HG03432 (cell line): ENCODE measurements at regions not wholly inside any gene's neighbourhood (a gene's known extent, or its start where the extent isn't known, plus 50 kb on each side); places are given as distances from the start of the nearest gene placed in this dataset.
"Not testable (repeated sequence)": the region's sequence is repeated elsewhere in the genome, so short reads cannot be mapped to it uniquely, and the experiment has no call there.

ENCODE experiments used
- ATAC-seq: cut with Tn5 transposase; IDR thresholded peaks from one replicate; pipeline ENCODE4 v1.9.1; 2021; ENCODE audit warnings: mild to moderate bottlenecking, moderate library complexity; ENCODE audit not compliant: unreplicated experiment

DNA sequence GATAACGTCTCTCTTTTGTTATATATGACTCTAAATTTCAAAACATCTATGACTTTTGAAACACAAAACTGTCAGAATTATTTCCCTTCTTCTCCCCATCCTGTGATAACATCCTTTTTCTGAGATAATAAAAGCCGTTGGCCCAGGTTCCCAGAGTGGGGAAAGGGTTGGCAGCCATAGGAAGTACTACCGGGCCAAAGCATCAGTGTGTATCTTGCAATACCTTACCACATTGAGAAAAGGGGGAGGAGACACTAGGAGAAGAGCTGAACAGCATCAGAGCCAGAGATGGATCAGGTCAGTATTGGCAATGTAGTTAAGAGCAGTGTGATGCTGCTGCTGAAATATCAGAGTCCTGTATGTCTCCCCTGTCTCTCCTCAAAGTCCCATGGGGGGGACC is 210.0 kb upstream of the PROK2 start:
- no peak for ATAC-seq

DNA sequence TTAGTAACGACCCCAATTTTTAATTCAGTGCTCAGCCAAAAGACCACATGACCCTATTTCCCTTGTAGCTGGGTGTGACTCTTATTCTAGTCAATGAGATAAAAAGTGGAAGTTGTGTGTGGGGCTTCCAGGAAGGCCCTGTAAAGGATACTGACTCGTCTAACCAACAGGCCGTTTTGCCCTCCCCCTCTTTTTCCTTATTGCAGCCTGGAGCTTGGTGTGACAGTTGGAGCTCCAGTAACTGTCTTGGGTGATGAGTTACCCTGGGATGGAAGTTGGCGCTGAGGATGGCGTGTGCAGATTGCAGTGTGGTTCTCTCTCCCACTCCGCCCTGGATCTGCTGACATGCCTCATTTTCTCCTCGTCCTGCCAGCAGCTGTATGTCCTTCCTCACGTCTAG is 209.3 kb upstream of the PROK2 start:
- no peak for ATAC-seq

DNA sequence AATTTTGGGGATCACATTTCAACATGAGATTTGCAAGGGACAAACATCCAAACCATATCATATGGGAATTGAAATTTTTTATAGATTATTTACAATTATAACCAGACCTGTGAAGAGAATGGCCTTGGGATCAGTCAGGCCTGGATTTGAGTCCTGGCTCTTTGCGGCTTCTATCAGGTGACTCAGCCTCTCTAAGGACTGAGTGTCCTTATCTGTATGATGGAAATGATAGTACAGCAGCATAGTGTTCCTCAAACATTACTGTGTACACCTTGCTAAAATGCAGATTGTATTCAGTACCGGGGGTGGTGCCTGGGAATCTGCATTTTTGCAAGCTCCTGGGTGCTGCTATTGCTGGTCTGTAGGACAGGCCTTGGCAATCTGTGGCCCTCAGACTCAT is 206.7 kb upstream of the PROK2 start:
- ATAC-seq, result no peak

DNA sequence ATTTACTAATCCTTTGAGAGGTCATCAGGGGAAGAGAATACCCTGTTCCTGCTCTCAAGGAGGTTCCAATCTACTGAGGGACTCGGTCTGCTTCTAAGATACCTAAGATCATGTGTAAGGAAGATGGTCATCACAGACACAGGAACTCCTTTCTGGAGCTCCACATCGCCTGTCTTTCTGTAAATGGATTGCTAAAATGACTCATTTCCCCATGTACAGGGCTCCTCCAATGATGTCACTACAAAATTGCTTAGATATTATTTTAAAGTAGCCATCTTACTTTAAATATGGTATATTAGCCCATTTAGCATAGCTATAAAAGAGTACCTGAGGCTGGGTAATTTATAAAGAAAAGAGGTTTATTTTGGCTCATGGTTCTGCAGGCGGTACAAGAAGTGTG is 206.1 kb upstream of the PROK2 start:
- ATAC-seq, result no peak

DNA sequence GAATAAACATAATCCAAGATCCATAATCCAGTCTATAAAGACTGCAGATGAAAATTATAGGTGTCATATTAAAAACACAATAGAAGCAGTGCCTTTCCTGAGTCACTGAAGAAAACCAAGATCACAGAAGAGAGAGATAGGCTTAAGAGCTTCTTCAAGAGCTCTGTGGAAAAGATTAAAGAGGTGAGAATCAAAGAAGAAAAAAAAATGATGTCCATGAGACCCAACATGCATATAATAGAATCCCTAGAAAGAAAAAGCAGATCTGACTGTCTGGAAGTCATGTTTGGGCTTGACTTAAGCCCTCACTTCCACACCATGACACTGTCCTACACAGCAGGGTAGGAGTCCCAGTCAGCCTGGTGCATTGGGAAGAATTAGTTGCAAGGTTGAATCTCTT is 205.6 kb upstream of the PROK2 start:
- no peak for ATAC-seq

DNA sequence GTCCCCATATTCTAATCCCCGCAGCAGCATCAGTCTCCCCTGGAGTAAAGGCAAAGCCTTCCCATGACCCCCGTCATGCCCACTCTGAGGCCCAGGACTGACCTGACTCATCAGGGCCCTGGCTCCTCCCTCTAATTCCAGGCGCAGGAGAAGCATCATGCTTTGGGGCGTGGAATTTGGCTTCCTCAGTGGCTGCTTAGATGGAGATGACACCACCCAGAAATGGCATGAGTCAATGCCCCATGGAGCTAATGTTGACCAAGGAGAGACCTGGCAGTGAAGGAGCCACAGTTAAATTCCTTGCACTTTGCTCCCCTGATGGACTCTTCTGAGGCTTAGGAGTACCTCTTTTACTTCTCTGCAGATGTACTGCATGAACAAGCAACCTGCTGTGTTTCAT is 204.2 kb upstream of the PROK2 start:
- ATAC-seq, result no peak

DNA sequence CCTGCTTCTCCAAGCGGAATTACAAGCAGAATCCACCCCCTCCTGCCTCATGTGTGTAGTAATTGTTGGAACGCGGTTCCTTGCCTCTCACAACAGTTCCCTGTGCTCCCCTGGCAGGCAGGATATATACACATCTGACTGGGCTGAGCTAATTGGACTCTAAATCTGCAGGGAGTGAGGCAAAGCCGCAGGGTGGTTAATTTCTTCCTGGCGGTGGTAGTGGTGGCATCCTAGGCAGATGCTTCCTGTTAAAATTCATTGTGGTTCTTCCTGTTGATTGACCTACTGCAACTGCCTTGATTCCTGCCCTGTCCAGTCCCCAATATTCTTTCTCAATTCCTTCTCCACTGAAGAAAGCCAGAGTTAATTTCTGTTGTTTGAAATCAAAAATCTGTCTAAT is 202.9 kb upstream of the PROK2 start:
- no peak for ATAC-seq

DNA sequence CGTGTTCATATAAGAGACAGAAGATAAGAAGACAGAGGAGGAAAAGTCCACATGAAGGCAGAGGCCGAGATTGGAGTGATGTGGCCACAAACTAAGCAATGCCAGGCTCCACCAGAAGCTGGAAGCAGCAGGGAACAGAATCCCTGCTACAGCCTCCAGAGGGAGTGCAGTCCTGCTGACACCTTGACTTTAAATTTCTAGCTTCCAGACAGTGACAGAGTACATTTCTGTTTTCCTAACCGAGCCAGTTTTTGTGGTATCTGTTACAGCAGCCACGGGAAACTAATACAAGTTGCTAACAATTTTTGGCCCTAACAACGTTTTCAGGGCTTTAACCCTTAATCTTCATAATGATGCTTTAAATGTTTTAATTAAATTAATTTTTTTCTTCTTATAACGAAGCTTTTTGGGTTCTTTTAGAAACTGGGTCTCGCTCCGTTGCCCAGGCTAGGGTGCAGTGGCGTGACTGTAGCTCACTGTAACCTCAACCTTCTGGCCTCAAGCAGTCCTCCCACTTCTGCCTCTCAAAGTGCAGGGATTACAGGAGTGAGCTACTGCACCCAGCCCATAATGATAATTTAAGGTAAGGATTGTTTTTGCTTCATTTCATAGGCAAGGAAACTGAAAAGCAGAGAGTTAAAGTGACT is 202.3 kb upstream of the PROK2 start:
- no peak for ATAC-seq

DNA sequence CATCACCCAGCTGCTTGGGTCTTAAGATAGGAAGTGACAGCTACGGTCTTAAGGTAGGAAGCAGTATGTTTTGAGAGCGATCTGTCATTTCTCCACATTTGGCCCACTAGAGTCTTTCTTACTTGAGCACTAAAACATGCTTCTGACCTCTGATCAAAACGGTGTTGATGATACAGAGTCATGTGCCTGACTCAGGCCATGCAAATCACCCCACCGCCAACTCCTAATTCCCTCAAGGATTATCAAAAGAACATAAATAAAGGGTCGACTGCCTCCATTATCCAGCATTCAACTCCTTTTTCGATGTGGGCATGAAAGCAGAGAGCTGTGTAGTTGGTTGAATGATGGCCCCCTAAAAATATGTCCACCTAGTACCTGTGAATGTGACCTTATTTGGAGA is 201.7 kb upstream of the PROK2 start:
- no peak for ATAC-seq

DNA sequence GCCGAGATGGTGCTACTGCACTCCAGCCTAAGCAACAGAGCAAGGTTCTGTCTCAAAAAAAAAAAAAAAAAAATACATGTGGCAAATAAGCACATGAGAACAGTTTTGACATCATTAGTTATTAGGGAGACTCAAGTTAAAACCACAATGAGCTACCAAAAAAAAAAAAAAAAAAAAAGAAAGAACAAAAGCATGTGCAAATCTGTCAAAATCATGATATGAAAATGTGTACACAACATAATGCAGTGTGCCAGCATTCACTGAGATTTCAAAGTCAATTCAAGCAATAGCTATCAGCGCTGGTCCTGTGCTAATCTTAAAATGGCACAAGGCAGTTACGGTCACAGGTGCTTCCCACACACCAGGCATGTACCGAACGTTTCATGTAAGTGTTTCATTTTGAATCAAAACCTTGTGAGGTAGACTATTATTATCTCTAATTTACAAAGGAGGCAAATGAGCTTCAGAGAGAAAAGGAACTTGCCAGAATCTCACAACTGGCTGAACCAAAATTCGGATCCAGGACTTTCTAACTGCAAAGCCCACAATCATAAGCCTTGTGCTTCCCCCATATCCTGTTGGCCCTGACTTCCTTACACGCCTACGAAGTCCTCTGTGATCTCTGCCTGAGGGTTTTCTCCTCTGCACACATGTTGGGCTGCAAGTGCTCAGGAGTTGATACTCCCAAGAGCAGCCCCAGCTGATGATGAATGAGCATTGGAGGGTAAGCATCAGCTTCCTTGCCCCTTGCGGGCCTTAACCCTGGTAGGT is 200.1 kb upstream of the PROK2 start:
- ATAC-seq, result peak; percentile 91

DNA sequence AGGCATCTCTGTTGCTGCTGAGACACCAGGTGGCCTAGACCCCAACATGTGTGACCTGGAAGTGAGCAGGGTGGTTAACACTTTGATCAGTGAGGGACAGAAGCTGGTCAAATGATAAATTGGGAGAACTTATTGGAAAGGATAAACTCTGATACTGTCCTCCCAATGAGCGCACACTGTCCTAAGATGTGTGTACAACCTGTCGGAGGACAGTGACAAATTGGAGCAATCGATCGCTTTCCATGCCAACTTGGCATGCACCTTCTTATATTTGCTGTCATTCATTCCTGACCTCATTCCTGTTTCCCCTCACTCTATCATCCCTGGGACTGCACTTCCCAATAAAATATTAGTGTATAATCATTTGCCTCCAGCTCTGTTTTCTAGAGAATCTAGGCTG is 198.7 kb upstream of the PROK2 start:
- ATAC-seq, result no peak

DNA sequence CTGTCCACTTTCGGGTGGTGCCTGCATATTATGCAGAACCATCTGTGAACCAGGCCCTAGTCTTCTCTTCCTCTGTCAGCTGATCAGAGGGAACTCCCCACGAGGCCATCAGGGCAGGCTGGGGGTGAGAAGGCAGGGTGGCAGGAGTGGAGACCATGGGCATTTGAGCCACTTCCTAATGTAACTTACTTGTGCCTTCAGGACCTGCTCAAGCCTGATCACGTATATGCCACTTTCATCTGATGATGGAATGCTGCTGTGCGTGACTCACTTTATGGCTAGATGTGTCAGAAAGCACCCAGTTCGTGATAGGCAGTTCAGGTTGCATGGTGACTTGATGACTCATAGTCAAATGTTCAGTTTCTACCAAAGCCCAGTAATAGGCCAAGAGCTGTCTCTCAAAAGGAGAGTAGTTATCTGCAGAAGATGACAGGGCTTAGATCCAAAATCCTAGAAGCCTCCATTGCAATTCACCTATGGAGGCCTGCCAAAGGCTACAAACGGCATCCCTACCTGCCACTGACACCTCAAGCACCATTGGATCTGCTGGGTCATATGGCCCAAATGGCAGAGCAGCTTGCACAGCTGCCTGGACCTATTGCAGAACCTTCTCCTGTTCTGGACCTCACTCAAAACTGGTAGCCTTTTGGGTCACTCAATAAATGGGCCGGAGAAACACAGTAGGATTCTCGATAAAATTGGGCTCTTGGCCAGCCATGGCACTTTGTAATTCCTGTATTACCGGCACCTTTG is 197.7 kb upstream of the PROK2 start:
- ATAC-seq, result not testable (repeated sequence)

DNA sequence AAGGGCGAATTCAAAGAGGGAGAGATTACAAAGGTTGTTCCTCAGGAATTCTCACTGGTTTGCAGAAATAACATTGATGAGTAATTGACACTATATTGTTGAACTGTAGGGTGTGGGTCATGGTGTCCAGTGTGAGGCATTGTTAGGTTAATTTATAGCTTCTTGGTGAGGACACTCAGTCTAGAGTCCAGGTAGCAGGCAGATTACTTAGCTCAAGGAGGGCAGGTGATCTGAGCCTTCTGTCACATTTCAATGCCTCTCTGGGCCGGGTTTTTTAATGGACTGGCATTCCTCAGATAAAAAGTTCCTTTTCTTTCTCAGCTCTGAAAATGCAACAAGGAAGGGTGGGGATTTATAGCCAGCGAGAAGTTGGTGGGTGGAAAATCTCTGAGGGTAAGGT is 194.2 kb upstream of the PROK2 start:
- ATAC-seq, result no peak

DNA sequence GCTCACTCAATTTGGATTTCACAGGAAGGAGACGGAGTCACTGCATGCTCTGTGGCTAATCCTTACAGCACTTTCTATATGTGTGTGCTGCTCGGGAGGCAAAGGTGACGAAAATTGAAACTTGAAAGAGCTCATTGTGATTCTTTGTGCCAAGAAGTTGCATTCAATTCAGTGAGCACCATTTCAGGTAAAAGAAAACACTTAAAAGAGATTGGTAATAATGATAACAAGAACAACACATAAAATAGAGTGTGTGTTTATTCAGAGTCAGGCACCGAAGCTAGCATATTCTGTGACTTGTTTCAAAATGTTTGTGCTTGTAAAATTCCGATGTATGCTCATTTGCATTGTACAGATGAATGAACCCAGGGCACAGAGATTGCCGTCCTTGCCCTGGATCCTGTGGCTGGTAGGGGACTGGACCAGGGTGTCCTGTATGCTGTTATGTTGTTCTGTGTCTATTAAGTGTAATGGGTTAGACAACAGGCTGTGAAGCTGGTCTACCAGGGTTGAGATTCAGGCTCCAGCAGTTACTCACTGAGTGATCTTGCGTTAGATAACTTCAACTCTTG is 193.3 kb upstream of the PROK2 start:
- ATAC-seq, result peak; percentile 92

DNA sequence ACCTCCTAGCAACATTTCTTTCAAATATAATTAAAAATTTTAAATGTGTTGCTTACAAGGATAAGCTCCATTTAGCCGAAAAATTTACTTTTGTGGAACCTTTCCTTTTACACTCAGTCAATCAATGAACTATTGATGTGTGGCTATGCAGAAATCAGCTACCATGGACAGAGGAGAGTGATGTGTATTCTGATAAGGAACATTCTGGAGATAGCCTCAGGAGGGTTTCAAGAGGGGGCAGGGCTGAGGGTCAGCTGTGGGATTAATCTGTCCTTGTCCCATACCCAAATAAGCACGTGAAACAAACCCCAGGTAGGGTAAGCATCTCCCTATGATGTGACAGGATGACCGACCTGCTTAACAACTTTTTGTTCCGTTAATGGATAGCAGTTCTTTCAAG is 192.6 kb upstream of the PROK2 start:
- ATAC-seq, result no peak

DNA sequence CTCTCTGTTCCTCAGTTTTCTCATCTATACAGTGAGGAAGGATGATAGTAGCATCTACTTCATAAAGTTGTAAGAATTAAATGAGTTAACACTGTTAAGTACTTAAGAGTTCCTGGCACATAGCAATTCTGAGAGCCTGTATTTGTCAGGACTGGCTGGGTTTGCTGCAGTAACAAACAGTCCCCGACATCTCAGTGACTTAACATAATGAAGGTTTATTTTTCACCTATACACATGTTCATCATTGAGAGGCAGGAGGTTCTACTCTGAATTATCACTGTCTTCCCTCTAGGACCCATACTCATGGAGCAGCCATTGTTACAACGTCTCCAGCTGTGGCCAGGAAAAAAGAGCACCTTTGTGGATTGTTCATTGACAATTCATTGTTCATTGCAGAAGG is 190.6 kb upstream of the PROK2 start:
- no peak for ATAC-seq

DNA sequence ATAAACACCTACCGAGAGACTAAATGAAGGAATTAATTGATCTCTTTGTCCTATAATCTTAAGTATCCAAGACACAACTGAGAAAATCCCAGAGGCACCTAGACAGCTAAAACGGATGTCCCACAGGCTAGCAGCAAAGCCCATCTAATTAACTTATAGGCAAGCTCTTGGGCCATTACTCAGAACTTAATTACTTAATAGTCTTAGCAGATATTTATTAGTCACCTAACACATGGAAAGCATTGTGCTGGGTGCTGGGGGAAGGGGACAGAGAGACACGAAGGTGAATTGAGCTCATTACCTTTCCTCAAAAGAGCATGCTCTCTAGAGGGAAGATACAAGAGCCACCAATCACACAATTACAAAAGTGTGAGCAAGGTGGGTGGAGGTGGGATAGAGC is 189.8 kb upstream of the PROK2 start:
- no peak for ATAC-seq

DNA sequence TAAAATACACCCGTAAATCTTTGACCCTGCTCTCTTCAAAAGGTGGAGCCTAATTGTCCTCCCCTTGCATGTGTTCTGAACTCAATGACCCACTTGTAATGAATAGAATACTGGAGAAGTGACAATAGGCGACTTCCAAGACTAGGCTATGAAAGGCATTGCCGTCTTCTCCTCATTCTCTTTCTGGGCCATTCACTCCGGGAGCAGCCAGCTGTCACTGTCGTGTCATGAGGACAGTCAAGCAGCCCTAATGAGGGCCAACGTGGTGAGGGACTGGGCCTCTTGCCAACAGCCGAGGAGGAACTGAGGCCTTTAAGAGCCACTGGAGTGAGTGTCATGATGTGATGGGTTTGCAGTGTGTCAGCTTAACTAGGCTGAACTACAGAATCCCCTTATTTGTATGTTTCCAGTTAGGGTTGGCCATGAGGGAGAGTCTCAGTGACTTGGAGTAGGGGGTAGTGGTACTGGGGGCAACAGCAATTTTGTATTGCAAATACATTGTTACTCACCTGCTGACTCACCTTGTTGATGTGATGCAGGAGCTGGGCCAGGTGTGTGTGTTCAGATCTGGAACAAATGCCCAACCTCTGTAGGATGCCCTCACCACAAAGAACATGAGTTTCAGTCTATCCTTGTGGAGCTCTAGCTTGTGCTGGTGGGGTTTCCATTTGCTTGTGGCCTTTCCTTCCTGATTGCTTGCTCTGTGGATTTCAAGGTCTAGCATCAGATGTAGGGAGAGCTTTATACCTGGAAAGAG is 188.5 kb upstream of the PROK2 start:
- no peak for ATAC-seq

DNA sequence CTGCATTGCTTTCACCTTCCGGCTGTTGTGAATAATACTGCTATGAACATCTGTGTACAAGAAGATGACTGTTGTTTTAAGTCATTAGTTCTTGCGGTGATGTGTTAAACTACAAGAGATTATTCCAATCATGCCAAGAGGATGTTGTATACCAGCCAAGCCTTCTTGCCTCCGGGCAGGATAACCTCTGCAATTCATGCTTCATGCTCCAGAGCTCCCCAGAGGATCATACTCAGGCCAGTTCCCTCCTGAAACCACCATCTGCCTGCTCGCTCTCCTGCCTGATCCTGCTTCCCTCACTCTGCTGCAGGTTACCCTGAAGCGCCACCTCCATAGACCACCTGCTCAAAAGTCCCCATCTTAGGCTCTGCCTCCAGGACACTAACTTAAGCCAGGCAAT is 187.1 kb upstream of the PROK2 start:
- no peak for ATAC-seq

DNA sequence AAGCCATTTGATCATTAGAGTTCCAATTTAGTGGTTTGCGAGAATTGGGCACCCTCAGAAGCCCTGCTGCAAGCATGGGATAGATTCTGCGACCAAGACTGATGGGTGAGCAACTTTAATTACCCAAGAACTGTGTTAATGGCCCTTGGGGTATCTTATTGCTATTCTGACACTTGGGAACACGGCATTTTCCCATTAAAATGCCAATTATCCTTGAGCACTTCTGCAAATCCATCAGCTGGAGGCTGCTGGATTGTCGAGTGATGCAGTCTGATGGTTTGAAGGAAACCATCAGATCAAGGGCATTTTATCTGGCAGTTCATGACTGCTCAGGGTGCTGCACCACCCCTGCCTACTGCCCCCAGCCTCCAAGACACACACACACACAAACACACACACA is 183.6 kb upstream of the PROK2 start:
- no peak for ATAC-seq

DNA sequence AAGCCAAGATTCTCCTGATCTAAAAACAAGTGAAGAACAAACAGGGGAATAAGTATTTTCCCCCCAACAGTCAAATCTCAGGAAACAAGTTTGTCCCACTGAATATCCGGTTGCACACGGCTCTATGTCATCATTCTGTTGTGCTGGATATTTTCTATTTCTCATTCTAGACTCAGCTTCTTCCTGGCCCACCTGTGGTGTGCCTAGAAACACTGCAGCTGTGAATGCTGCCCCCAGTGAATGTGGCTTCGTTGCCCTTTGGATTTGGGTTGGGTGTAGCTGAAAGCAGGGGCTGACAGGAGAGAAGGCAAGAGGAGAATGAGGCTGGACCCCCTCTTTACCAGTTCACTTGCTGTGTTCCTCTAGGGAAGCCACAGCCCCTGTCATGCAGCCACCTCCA is 181.2 kb upstream of the PROK2 start:
- ATAC-seq, result no peak
